Hematopoietic multipotent progenitor cell treated with erythropoietin and hydrocortisone succinate and interleukin-3 and kit ligand, for 4 days (in vitro differentiated cells): ENCODE measurements at regions not wholly inside any gene's neighbourhood (a gene's known extent, or its start where the extent isn't known, plus 50 kb on each side); places are given as distances from the start of the nearest gene placed in this dataset.

ENCODE experiments used
- DNase-seq: peaks from one replicate; pipeline ENCODE4 v3.0.0-alpha.2; 2015

DNA sequence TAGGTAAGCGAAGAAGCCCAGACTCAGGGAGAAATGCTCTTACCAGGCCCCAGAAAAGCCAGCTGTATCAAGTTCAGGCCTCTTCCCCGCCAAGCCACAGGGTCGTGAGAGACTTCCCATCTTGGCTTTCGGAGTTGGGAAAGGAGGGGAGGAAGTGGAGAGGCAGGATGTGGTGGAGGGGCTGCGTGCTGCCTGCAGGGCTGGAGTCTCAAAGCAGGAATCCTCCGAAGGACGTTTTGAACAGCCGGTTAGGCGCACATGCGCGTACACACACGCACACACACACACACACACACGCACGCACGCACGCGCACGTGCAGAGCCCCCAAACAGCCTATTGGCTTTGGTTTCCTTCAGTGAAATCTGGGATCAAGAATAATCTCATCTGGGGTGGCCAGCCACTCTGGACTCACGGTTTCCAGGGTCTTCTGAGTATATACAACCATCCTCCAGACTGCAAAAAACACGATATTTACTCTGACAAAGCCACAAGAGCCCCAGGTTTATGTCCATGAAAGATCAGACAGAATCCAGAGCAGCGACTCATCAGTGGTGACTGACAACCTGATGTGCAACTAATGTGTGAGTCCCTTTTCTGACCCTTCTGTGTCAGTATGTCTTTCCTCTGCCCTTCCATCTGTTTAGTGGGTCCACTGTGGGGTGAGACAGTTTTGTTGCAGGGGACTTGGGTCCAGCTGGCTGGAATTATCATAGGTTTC, 115.0 kb upstream of the ZNF438 start:
- peak; percentile 52 for DNase-seq

DNA sequence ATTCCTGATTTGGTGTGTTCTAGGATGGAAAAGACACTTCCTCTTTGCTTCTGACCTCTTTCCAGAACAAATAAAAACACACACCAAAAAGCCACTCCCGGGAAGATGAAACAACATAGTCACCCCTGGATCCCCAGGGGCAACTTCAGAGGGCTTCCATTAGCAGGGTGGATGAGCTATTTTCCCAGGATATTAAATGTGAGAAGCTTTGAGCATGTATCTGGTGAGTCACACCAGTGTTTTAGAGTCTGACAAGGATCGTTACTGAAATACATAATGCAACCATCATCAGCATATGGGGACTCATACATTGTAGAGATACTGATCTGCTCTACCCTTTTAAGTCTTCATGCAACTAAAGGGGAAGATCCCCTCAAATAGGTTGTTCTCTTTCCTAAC, 115.5 kb upstream of the ZNF438 start:
- DNase-seq = no peak

DNA sequence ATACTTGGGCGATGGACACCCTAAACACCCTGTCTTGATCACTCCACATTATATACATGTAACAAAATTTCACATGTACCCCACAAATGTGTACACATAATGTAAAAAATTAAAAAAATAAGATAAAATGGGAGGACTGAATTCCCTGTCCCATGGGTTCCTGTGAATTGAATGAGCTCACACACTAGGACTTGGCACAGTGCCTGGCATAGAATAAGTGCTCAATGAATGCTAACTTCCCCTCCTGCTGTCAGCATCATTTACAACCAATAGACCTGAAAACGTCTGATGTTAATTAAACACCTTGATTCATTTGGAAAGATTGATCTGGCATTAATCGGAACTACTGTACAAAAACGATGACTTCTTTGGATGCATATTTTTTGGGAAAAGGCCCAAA, 117.3 kb upstream of the ZNF438 start:
- no peak for DNase-seq

DNA sequence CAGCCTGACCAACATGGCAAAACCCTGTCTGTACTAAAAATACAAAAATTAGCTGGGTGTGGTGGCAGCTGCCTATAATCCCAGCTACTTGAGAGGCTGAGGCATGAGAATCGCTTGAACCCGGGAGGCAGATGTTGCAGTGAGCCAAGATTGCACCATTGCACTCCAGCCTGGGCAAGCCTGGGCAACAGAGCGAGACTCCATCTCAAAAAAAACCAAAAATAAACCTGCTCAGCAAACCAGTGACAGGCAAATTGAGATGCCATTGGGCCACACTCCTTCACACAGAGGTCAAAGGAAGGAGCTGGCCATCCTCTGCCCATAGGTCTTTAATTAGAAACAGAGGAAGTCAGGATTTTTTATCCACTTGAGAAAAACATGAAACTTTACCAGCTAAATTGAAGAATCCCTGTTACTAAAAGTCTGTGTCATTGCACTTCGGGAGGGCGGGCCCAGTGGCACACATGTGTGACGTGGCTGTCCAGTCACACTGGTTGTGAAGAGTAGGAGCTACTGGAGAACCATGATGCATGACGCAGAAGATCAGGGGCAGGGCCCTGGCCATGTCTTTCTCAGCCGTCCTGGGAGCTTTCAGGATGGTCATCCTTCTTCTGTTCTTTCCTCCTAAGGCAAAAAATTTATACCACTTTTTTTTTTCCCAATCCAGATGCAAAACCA, 118.3 kb upstream of the ZNF438 start:
- no peak for DNase-seq

DNA sequence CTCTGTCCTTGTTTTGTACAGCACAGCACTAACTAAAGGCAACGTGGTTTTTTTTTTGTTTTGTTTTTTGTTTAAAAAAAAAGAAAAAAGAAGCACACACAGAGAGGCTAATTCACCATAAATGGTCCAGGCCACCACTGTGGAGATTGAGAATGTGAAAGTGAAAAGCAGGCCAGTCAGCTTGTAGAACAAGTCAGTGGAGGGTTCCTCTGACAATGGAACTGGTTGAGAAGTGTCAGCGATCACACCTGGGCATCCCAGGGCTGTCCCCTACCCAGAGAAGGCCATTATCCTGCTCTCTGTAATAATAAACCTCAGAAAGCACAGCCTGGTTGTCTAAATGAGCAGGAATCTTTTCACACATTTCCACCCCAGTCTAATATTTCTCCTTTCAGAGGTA, 119.6 kb upstream of the ZNF438 start:
- DNase-seq = no peak

DNA sequence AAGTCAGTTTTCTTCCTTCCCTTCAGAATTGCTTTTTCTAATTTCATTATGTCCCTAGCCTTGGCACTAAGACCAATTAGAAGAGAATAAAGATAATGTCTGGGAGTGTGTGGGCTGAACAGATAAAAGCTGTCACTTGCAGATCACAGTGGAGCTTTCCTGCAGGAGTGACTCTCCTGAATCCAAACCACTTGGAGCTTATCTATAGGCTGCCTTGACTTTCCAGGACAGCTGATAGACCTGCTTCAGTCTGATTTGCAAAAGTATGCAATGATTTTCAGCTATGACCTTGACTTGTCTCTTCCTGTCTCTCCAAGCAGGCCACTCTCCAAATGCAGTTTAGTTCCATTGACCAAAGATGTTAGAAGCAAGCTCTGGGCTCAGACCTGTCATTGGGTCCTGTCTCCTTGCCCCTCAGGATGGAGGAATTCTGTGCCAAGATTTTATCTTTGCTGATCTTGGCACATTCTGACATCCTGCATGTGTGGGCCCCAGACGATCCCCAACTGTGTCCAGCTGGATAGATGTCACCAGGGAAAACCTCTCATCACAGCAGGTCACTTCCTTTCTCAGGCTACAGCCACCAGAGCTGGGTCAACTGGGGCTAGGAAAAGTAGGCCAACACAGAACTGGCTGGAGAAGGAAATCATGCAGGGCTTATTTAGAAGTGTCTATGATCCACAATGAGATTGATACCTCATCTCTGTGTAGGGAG, 120.9 kb upstream of the ZNF438 start:
- DNase-seq = peak; percentile 41

DNA sequence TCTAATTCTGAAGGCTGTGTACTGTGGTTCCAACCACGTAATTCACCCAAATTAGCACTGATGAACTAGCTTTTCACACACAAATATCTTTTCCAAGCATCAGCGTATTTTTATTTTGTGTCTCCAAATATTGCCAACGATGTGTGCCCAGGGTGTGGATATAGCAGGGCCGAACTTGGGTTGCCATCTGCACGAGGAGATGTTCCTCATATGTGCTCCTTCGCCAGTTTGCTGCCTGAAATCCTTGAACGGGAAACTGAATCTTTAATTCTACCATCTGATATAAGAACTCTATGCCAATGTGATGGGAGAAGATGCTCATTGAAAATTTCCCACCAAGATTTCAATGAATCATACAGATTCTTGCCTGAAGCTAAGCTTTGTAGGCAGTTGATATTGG, 121.5 kb upstream of the ZNF438 start:
- DNase-seq = no peak

DNA sequence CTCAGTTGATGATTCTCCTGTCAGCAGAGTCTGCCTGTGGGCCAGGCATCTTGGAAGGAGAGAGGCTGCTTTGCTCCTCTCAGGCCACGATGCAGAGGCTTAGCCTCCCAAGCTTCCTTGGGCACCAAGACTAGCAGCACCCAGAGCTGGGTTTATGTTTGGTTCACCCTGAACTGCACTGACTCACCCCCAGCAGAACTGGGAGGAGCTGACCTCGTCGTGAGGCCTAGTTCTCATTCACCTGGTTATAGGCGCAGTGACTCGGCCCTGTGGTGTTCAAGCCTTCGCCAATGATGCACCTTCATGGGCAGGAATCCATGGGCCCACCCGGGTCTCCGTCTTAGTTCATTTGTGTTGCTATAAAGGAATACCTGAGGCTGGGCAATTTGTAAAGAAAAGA, 122.0 kb upstream of the ZNF438 start:
- no peak for DNase-seq

DNA sequence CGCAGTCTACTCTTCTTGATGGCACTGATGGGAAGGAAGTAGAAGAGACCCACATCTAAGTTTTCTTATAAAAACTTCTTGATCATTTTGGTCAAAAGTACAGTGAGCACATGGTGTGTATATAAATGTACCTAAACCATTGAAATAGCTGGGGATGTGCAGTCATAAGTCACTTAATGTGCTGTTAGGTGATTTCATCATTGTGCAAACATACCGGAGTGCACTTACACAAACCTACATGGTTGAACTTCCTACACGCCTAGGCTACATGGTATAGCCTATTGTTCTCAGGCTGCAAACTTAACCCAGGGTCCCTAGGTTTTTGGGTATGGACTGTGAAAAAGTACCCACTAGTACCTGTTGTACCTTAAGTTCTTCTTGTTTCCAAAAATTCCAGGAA, 123.3 kb upstream of the ZNF438 start:
- no peak for DNase-seq

DNA sequence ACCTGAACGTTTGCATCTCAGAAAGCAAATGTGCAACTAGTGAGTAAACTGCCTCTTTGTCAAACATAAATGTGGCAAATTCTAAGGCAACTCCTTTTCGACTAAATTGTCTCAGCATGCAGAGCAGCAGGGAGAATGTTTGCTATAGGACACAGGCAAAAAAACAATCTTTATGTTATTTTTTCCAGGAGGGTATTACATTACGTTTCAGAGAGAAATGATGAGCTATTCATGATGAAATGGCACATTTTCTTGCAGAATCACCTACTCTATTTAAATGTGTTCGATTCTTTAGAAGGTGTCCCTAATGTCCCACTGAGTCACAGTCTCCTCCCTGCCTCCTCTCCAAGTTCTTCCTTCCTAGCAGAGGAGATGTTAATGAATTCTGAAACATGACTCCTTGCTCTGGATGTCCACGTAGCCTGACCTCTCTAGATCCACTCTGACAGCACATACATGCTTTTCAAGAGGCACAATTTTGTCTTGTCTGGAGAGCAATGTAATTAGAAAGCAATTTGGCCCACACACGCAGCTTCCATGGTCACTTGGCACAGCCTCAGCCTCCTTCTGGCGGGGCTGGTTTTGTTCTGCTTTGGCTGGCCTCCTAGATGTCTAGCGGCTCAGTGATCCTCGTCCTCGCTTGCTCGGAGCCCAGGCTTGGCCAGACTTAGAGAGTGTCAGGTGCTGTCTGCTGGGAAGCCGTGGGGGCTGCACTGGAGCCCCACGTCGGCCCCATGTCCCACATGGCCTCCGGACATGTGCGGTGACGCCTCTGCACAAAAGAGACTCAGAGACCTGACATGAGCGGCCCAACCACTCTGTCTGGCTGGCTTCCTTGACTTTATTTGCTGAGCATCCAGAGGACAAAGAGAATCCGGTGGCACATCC, 125.7 kb upstream of the ZNF438 start:
- no peak for DNase-seq

DNA sequence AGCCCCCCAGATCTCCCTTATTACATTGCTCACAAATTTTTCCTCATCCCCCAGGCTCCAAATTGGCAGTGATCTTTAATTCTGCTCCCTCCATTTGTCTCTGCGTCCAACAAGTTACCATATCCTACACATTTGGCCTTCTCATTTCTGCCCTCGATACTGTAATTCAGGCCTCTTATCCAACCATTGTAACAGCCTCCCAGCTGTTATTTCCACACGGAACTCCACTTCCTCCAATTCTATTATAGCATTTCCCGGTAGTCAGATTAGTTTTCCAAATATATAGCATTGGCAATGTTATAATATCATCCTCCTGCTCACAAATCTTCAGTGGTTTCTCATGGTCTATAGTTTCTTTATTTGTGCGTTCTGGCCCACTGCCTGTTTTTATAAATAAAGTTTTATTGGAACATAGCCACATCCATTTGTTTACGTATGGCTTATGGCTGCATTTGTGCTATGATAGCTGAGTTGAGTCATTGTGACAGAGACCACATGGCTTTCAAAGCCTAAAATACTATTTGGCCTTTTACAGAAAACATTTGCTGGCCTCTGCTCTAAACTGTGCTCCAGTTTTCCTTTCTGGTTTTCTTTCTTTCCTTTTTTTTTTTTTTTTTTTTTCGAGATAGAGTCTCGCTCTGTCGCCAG, 126.5 kb upstream of the ZNF438 start:
- no peak for DNase-seq

DNA sequence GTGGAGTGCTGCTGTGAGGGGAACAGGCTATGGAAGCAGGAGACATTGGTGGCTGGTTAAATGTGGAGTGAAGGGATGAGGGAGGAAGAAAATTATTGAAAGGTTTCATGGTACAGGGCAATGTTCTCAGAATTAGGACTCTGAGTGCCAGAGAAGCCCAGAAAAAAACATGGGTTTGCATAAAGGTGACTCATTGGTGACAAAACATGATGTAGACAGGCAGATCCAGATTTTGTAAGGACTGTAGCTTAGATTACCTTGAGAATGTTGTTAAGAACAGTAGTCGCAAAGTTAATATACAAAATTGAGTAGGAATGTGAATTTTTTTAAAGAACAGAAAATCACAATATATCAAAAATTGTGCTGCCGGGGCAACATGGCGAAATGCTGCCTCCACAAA, 134.9 kb upstream of the ZNF438 start:
- DNase-seq = no peak

DNA sequence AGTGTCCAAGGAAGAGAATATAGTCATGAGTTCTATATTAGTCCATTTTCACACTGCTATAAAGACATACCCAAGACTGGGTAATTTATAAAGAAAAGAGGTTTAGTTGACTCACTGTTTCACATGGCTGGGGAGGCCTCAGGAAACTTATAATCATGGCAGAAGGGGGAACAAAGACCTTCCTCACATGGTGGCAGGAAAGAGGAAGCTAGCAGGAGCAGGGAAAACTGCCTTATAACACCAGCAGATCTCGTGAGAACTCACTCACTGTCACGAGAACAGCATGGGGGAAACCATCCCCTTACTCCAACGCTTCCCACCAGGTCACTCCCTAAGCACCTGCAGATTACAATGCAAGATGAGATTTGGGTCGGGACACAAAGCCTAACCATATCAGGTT, 139.0 kb upstream of the ZNF438 start:
- no peak for DNase-seq

DNA sequence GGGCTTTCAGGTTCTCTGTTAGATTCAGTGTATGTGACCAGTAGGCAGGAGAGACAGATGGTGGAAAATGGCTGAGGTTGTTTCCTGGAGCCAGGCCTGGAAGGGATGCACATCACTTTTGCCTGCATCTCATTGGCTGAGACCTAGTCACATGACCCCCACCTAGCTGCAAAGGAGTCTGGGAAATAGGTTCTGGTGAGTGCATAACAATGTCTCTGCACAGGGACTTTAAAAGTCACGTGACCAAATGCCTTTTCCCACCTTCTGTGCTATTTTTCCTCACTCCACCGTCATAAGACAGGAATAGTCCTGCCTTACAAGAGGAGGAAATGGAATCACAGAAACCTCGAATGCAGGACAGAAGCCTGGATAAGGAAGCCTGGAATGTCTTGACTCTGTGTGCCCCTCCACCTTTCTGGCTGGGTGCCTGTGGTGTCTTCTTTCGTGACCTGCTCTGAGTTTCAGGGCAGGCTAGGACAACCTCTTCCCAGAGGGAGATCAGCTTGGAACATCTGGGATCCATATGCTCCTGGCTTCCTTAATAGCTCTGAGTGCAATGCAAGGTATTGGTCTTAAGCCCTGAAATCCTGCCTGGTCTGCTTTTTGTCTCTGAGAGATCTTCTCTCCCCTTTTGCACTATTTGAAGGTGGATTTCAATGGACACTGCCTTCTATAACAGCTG, 139.9 kb upstream of the ZNF438 start:
- DNase-seq = no peak

DNA sequence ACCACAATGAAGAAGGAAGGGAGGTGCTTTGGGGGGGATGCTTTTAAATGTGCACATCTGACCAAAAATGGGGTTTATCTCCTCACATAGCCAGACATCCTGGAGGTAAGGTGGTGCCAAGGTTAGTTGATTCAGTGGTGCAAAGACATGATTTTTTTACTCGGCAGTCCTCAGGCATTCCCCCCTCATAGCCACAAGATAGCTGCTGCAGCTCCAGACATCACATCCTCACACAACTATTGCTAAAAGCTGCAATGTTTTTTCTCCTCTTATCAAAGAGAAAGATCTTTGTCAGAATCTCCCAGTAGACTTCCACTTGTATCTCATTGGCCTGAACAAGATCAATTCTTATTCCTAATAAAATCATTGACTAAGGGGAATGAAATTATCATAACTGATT, 141.3 kb upstream of the ZNF438 start:
- no peak for DNase-seq

DNA sequence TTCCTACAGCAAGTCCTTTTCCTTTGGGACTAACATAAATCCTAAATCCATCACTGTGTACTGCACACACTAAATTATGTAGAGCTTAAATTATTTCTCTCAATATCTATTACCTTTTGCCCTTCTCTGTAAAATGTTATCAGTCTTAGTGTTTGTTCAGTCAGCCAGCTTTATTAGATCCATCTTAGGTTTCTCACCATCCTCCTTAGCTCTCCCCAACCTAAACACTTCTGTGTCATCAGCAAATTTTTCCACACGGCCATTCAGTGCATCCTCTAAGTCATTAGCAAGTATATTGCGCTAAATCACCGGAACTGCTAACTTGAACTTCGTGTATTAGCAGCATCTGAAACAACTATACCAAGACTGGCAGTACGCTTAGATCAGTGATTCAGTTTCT, 142.1 kb upstream of the ZNF438 start:
- no peak for DNase-seq

DNA sequence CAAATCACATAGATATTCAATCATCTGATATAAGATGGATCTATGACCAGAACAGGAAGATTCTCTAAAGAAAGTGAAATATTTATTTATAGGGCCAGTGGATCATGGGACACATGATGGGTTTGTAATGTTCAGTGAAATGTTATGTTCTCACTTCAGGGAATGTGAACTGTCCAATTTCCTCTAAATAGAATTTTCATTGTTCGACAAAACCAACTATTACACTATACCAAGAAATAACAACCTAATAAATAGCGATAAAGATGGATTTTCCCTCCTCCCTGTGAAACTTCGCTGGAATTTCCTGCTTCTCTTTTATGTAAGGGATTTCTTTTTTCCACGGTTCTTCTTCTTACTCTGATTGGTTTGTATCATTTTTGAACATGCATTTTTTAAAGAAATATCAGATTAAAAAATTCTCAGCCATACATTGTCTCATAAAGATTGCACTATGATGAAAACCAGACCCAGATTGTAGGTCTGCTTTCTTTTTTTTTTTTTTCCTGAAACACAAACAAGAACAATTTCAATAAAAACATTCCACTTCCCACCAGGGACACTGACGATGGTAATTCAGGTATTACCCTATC, 139.8 kb upstream of the ZEB1 start:
- no peak for DNase-seq

DNA sequence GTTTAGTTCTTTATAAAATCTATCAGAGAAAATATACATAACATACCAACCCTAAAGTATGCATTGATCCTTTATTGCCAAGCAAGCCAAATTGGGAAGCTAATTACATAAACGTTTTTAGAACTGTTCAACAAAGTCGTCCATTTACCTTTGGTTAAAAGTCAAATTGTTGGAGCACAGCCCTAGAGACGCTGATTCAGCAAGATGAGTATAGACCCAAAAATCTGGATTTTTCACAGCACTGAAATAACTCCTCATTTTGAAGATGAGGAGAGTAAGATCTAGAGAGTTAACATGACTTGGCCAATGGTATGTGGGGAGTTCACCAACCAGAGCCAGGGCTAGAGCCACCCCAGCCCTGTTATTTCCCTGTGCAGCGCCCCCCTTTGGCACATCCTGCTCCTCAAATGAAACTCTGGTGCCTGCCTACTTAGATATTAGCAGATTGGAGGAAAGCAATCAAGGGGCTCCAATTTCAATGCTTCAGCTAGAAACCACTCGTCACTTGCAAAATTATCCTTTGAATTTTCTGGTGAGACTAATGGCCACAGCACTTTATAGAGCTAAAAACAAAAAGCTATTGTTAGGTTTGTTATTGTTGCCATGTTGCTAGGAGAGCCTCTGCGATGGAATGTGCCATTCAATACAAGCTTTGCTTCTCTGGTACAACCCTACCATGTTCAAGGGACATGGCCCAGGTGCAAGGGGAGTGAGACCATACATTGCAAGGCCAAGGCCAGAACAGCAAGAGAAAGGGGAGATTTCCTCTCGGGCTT, 132.6 kb upstream of the ZEB1 start:
- no peak for DNase-seq

DNA sequence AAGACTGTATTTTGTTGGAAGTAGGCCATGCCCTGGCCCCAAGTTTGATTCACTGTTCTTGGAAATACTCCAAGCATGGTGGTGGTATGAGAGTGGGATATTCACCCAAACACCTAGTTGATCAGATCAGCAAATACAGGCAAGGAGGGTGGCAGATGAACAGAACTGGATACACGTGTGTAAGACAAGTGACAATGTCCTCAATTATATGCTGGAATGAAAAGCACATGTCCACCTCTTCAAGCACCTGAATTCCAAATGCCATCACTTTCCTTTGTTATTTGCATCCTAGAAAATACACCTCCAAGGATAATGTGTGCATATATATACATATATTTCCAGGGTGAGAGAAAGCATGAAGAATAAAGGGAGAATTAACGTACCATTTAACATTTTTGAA, 131.8 kb upstream of the ZEB1 start:
- DNase-seq = no peak

DNA sequence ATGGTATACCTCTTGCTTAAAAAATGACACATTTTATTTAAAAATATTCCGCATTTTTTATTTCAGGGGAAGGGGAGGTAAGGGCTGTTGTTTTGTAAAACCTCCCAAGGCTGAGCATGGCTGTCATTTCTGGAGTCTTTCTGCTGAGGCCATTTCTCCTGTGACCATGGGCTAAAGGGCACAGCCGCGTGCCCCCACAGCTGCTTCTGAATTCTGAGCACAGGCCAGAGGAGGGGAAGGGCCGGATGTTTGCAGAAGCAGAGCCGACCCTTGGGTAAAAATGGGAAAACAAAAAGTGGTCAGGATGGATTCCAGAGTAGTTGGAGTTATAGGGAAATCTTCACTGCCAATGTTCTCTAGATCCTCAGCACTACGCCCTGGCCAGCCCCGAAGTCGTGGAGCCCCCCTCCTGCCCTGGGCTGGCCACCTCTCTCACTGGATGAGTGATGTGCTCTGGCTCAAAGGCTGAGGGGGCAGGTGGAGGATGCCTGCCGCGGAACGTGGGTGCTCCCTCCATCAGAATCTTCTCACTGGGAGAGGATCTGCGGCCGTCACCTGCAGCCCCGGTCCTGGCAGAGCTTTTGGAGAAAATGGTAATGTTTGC, 131.3 kb upstream of the ZEB1 start:
- DNase-seq = no peak
